WTC11 (cell line): ENCODE measurements at regions not wholly inside any gene's neighbourhood (a gene's known extent, or its start where the extent isn't known, plus 50 kb on each side); places are given as distances from the start of the nearest gene placed in this dataset.

ENCODE experiments used
- ATAC-seq: fragments of 200-7000 bp; cut with Tn5 transposase; 2 replicates; pipeline ENCODE4 v1.10.0; 2021; ENCODE audit warnings: mild to moderate bottlenecking, moderate library complexity
- CTCF ChIA-PET: fragments of 300-600 bp; sonication (Branson Sonifier 250); formaldehyde crosslinking; loops from one replicate; lab custom pipeline; 2021; ENCODE audit warnings: antibody characterized with exemption; lab: Charles Lee
- POLR2A ChIA-PET: fragments of 350-600 bp; sonication (Branson Sonifier 250); formaldehyde crosslinking; loops from one replicate; lab custom pipeline; 2021; ENCODE audit warnings: antibody characterized with exemption; lab: Charles Lee
- DNase-seq: peaks from one replicate; pipeline ENCODE4 v3.0.0; 2021; ENCODE audit warnings: low spot score
- H3K27ac Mint-ChIP-seq: 2 replicates; pipeline ENCODE4 v1.8.0; 2021; ENCODE audit warnings: mixed read lengths
- H3K27me3 Mint-ChIP-seq: 2 replicates; pipeline ENCODE4 v1.8.0; 2021; ENCODE audit warnings: low read depth, mild to moderate bottlenecking, moderate library complexity, mixed read lengths
- H3K36me3 Mint-ChIP-seq: 2 replicates; pipeline ENCODE4 v1.8.0; 2021; ENCODE audit warnings: mixed read lengths
- H3K4me1 Mint-ChIP-seq: 2 replicates; pipeline ENCODE4 v1.8.0; 2022; ENCODE audit warnings: mixed read lengths
- H3K4me3 Mint-ChIP-seq: 2 replicates; pipeline ENCODE4 v1.8.0; 2021; ENCODE audit warnings: mild to moderate bottlenecking, moderate library complexity, mixed read lengths
- H3K9me3 Mint-ChIP-seq: 2 replicates; pipeline ENCODE4 v1.8.0; 2021; ENCODE audit warnings: mixed read lengths
- ATF2 ChIP-seq: sonication (generic); formaldehyde crosslinking; IDR thresholded peaks from 2 replicates; pipeline ENCODE4 v1.8.1; 2022; ENCODE audit warnings: low read depth, missing genetic modification reagents, borderline replicate concordance
- CREM ChIP-seq: sonication (generic); formaldehyde crosslinking; IDR thresholded peaks from 2 replicates; pipeline ENCODE4 v1.8.1; 2022; ENCODE audit warnings: mild to moderate bottlenecking, missing genetic modification reagents, moderate library complexity
- ELF4 ChIP-seq: sonication (generic); formaldehyde crosslinking; IDR thresholded peaks from 2 replicates; pipeline ENCODE4 v1.8.1; 2022; ENCODE audit warnings: low read depth, mild to moderate bottlenecking, moderate library complexity, missing genetic modification reagents
- GTF2I ChIP-seq: fragments of 250-450 bp; sonication (Bioruptor Pico); conservative IDR thresholded peaks from 2 replicates; pipeline ENCODE4 v1.4.0; 2021; ENCODE audit warnings: mild to moderate bottlenecking
- MAX ChIP-seq: sonication (generic); formaldehyde crosslinking; IDR thresholded peaks from 2 replicates; pipeline ENCODE4 v1.8.0; 2022; ENCODE audit warnings: mild to moderate bottlenecking, missing genetic modification reagents
- NFYB ChIP-seq: sonication (generic); formaldehyde crosslinking; conservative IDR thresholded peaks from 2 replicates; pipeline ENCODE4 v1.8.0; 2022; ENCODE audit warnings: low read depth, missing genetic modification reagents
- PRRX2 ChIP-seq: fragments of 250-450 bp; sonication (Bioruptor Pico); IDR thresholded peaks from 2 replicates; pipeline ENCODE4 v1.8.0; 2021; ENCODE audit warnings: mild to moderate bottlenecking
- SMAD4 ChIP-seq: sonication (generic); formaldehyde crosslinking; IDR thresholded peaks from 2 replicates; pipeline ENCODE4 v1.8.0; 2022; ENCODE audit warnings: mild to moderate bottlenecking, missing genetic modification reagents
- SOX15 ChIP-seq: fragments of 250-450 bp; sonication (Bioruptor Pico); IDR thresholded peaks from 2 replicates; pipeline ENCODE4 v1.9.0; 2021; ENCODE audit warnings: mild to moderate bottlenecking
- ZNF416 ChIP-seq: fragments of 250-450 bp; sonication (Bioruptor Pico); IDR thresholded peaks from 2 replicates; pipeline ENCODE4 v1.9.0; 2021; ENCODE audit warnings: mild to moderate bottlenecking, inconsistent platforms
- ZNF512 ChIP-seq: sonication (generic); formaldehyde crosslinking; IDR thresholded peaks from 2 replicates; pipeline ENCODE4 v1.8.1; 2022; ENCODE audit warnings: missing genetic modification reagents, borderline replicate concordance
- TF ChIP-seq, protein P1 (sequence below): fragments of 250-450 bp; sonication (Bioruptor Pico); IDR thresholded peaks from 2 replicates; pipeline ENCODE4 v1.9.0; 2021; ENCODE audit warnings: mild to moderate bottlenecking, borderline replicate concordance
- TF ChIP-seq, protein P2 (sequence below): sonication (generic); formaldehyde crosslinking; IDR thresholded peaks from 2 replicates; pipeline ENCODE4 v1.8.0; 2023; ENCODE audit warnings: mild to moderate bottlenecking, missing genetic modification reagents
- TF ChIP-seq, protein P3 (sequence below): fragments of 250-450 bp; sonication (Bioruptor Pico); IDR thresholded peaks from 2 replicates; pipeline ENCODE4 v1.8.0; 2021; ENCODE audit warnings: mild to moderate bottlenecking

DNA sequence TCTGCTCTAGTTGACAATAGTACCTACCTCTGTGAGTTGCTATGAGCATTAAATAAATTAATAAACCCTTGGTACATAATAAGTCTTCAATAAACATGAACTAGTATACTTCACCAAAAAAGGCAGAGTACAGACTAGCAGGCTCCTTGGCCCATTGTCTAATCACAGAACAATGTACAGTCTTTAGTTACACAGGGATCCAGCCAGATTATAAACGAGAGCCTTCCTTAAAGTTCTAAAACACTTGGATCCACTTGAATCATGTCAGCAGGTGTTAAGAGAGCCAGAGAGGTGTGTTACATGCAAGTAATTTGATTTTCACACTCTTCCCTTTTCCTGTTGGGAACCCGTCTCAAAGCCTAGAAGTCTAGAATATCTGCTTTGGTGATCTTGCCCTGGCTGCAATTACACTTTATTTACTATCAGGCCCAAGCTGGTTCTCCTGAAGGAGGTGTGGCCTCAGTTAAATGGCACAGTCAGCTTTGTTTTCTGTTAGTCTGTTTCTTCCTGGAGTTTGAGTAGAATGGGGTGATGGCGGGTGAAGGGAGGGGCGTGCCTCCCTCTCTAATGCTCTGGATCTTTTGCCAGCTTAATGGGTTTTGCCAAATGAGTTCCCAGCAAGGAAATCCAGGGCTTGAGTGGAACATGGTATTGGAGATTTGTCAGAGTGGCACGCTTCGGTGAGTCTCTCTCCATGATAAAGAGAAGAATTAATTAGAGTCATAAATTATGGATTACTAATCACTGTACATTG is 570.9 kb upstream of the CAMK1G start:
- POLR2A ChIA-PET, result no interaction called here
- TF ChIP-seq GTF2I (CRISPR knock-in tag) (no peak), ATF2 (CRISPR knock-in tag) (no peak), ELF4 (CRISPR knock-in tag) (no peak), CREM (CRISPR knock-in tag) (no peak), SMAD4 (no peak), MAX (no peak)
- TF ChIP-seq, protein P1, sequence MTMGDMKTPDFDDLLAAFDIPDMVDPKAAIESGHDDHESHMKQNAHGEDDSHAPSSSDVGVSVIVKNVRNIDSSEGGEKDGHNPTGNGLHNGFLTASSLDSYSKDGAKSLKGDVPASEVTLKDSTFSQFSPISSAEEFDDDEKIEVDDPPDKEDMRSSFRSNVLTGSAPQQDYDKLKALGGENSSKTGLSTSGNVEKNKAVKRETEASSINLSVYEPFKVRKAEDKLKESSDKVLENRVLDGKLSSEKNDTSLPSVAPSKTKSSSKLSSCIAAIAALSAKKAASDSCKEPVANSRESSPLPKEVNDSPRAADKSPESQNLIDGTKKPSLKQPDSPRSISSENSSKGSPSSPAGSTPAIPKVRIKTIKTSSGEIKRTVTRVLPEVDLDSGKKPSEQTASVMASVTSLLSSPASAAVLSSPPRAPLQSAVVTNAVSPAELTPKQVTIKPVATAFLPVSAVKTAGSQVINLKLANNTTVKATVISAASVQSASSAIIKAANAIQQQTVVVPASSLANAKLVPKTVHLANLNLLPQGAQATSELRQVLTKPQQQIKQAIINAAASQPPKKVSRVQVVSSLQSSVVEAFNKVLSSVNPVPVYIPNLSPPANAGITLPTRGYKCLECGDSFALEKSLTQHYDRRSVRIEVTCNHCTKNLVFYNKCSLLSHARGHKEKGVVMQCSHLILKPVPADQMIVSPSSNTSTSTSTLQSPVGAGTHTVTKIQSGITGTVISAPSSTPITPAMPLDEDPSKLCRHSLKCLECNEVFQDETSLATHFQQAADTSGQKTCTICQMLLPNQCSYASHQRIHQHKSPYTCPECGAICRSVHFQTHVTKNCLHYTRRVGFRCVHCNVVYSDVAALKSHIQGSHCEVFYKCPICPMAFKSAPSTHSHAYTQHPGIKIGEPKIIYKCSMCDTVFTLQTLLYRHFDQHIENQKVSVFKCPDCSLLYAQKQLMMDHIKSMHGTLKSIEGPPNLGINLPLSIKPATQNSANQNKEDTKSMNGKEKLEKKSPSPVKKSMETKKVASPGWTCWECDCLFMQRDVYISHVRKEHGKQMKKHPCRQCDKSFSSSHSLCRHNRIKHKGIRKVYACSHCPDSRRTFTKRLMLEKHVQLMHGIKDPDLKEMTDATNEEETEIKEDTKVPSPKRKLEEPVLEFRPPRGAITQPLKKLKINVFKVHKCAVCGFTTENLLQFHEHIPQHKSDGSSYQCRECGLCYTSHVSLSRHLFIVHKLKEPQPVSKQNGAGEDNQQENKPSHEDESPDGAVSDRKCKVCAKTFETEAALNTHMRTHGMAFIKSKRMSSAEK (CRISPR knock-in tag), result no peak
- TF ChIP-seq, protein P2, sequence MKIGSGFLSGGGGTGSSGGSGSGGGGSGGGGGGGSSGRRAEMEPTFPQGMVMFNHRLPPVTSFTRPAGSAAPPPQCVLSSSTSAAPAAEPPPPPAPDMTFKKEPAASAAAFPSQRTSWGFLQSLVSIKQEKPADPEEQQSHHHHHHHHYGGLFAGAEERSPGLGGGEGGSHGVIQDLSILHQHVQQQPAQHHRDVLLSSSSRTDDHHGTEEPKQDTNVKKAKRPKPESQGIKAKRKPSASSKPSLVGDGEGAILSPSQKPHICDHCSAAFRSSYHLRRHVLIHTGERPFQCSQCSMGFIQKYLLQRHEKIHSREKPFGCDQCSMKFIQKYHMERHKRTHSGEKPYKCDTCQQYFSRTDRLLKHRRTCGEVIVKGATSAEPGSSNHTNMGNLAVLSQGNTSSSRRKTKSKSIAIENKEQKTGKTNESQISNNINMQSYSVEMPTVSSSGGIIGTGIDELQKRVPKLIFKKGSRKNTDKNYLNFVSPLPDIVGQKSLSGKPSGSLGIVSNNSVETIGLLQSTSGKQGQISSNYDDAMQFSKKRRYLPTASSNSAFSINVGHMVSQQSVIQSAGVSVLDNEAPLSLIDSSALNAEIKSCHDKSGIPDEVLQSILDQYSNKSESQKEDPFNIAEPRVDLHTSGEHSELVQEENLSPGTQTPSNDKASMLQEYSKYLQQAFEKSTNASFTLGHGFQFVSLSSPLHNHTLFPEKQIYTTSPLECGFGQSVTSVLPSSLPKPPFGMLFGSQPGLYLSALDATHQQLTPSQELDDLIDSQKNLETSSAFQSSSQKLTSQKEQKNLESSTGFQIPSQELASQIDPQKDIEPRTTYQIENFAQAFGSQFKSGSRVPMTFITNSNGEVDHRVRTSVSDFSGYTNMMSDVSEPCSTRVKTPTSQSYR, result no peak
- TF ChIP-seq, all 79 proteins: peak for 0
- H3K36me3 Mint-ChIP-seq, result peaks cover 7% of the 10 kb centered on the region
- DNase-seq (no peak), ATAC-seq (no peak; the same call in 1 of the 2 replicates)
- H3K27me3 Mint-ChIP-seq, result no peaks in the 10 kb centered on the region; the same call in 1 of the 2 replicates
- H3K27ac Mint-ChIP-seq, result no peak overlapping the region
- H3K4me1 Mint-ChIP-seq, result peaks cover 5% of the 10 kb centered on the region; the same call in 1 of the 2 replicates
- H3K4me3 Mint-ChIP-seq, result no peak overlapping the region
- CTCF ChIA-PET, result interaction anchor here (0.9 kb wide), 1 partner anchor 195 kb away, joined by 3 read pairs; no protein-coding TSS in a partner anchor
- H3K9me3 Mint-ChIP-seq, result peaks cover 17% of the 10 kb centered on the region

- no peaks in the 10 kb centered on the region; the same call in 1 of the 2 replicates for H3K27me3 Mint-ChIP-seq
- ATAC-seq (no peak), DNase-seq (no peak)
- peaks cover 38% of the 10 kb centered on the region for H3K9me3 Mint-ChIP-seq
- H3K4me3 Mint-ChIP-seq, result no peak overlapping the region
- TF ChIP-seq ZNF416 (CRISPR knock-in tag), result no peak
- TF ChIP-seq SOX15 (CRISPR knock-in tag), result no peak
- no peak for TF ChIP-seq ZNF512 (CRISPR knock-in tag)
- TF ChIP-seq PRRX2 (CRISPR knock-in tag), result no peak
- TF ChIP-seq, protein P3, sequence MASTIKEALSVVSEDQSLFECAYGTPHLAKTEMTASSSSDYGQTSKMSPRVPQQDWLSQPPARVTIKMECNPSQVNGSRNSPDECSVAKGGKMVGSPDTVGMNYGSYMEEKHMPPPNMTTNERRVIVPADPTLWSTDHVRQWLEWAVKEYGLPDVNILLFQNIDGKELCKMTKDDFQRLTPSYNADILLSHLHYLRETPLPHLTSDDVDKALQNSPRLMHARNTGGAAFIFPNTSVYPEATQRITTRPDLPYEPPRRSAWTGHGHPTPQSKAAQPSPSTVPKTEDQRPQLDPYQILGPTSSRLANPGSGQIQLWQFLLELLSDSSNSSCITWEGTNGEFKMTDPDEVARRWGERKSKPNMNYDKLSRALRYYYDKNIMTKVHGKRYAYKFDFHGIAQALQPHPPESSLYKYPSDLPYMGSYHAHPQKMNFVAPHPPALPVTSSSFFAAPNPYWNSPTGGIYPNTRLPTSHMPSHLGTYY (CRISPR knock-in tag), result no peak
- TF ChIP-seq NFYB (CRISPR knock-in tag), result no peak
- TF ChIP-seq, all 79 proteins: peak for 0
- ChIA-PET CTCF (no interaction called here), POLR2A (no interaction called here)
- Mint-ChIP-seq H3K36me3 (peaks cover 27% of the 10 kb centered on the region), H3K27ac (no peak overlapping the region), H3K4me1 (peaks cover 5% of the 10 kb centered on the region; the same call in 1 of the 2 replicates)
These were observed 568.4 kb upstream of the CAMK1G start for GRCh38 chr1:209015092-209015491.
